IMR-90 (cell line): ENCODE measurements at regions not wholly inside any gene's neighbourhood (a gene's known extent, or its start where the extent isn't known, plus 50 kb on each side); places are given as distances from the start of the nearest gene placed in this dataset.

Experiments
- ATAC-seq: fragments of 200-7000 bp; cut with Tn5 transposase; 2 replicates; pipeline ENCODE4 v1.9.1; 2020; ENCODE audit warnings: low read depth, mild to moderate bottlenecking, moderate library complexity
- BruUV-seq: library from RNA; stranded (reverse); fragments of 400-500 nt; replicated peaks from 2 replicates; lab custom pipeline; 2021; lab: Mats Ljungman, UMichigan
- CTCF ChIA-PET: fragments of 300-600 bp; formaldehyde crosslinking; extraction: SDS; loops from one replicate; lab custom pipeline; 2021; ENCODE audit warnings: antibody characterized with exemption; lab: Yijun Ruan, JAX
- POLR2A ChIA-PET: fragments of 300-600 bp; sonication (Branson Sonifier 250); formaldehyde crosslinking; loops from one replicate; lab custom pipeline; 2022; ENCODE audit warnings: antibody characterized with exemption; ENCODE audit not compliant: unreplicated experiment; lab: Charles Lee
- DNase-seq: peaks from one replicate; pipeline ENCODE4 v3.0.0; 2013
- H2AFZ ChIP-seq: replicated peaks from 2 replicates; pipeline ENCODE3; 2013; ENCODE audit warnings: low read length, mild to moderate bottlenecking; ENCODE audit not compliant: poor library complexity
- H2AK5ac ChIP-seq: 2 replicates; pipeline ENCODE4 v1.6.1; 2013; ENCODE audit warnings: low read depth, low read length, inconsistent platforms
- H2AK9ac ChIP-seq: replicated peaks from 2 replicates; pipeline ENCODE3; 2013; ENCODE audit warnings: mild to moderate bottlenecking, low read depth, low read length, moderate library complexity; ENCODE audit not compliant: poor library complexity
- H2BK120ac ChIP-seq: 2 replicates; pipeline ENCODE4 v1.6.1; 2013; ENCODE audit warnings: low read depth, low read length, inconsistent platforms
- H2BK15ac ChIP-seq: 3 replicates; pipeline ENCODE4 v1.6.1; 2013; ENCODE audit warnings: low read depth, low read length, inconsistent platforms
- H2BK20ac ChIP-seq: 2 replicates; pipeline ENCODE4 v1.6.1; 2013; ENCODE audit warnings: low read depth, mild to moderate bottlenecking, inconsistent platforms, low read length, moderate library complexity
- H2BK5ac ChIP-seq: 2 replicates; pipeline ENCODE4 v1.6.1; 2013; ENCODE audit warnings: mild to moderate bottlenecking, low read depth, low read length, inconsistent platforms; ENCODE audit not compliant: poor library complexity, severe bottlenecking
- H3K14ac ChIP-seq: replicated peaks from 2 replicates; pipeline ENCODE4 v1.6.1; 2013; ENCODE audit warnings: low read depth, low read length, inconsistent platforms
- H3K18ac ChIP-seq: 2 replicates; pipeline ENCODE4 v1.6.1; 2013; ENCODE audit warnings: low read depth, low read length, control low read depth
- H3K23ac ChIP-seq: 2 replicates; pipeline ENCODE4 v1.6.1; 2013; ENCODE audit warnings: low read depth, low read length, inconsistent platforms
- H3K27ac ChIP-seq: 2 replicates; pipeline ENCODE4 v1.5.1; 2013; ENCODE audit warnings: mild to moderate bottlenecking, control low read depth, low read length; ENCODE audit not compliant: insufficient read depth
- H3K27me3 ChIP-seq: 2 replicates; pipeline ENCODE4 v1.6.1; 2013; ENCODE audit warnings: low read length; ENCODE audit not compliant: control insufficient read depth, insufficient read depth
- H3K36me3 ChIP-seq: 2 replicates; pipeline ENCODE4 v1.6.1; 2013; ENCODE audit warnings: low read length, mixed read lengths; ENCODE audit not compliant: control insufficient read depth, insufficient read depth
- H3K4ac ChIP-seq: 2 replicates; pipeline ENCODE4 v1.6.1; 2013; ENCODE audit warnings: low read depth, low read length, inconsistent platforms
- H3K4me1 ChIP-seq: 2 replicates; pipeline ENCODE4 v1.6.1; 2013; ENCODE audit warnings: low read length, mixed read lengths; ENCODE audit not compliant: control insufficient read depth, insufficient read depth
- H3K4me2 ChIP-seq: 2 replicates; pipeline ENCODE4 v1.6.1; 2013; ENCODE audit warnings: low read depth, mild to moderate bottlenecking, control low read depth, low read length, moderate library complexity
- H3K4me3 ChIP-seq: 2 replicates; pipeline ENCODE4 v1.5.1; 2013; ENCODE audit warnings: low read depth, mild to moderate bottlenecking, control low read depth, low read length, moderate library complexity; ENCODE audit not compliant: insufficient read depth
- H3K56ac ChIP-seq: 2 replicates; pipeline ENCODE4 v1.6.1; 2013; ENCODE audit warnings: low read length, inconsistent platforms; ENCODE audit not compliant: insufficient read depth; ENCODE audit errors: extremely low read depth
- H3K79me1 ChIP-seq, 2 experiments: 2 replicates each; pipeline ENCODE4 v1.6.1; 2013; ENCODE audit warnings: low read length in 2 of 2, inconsistent platforms in 1 of 2, low read depth in 1 of 2
- H3K9ac ChIP-seq: 2 replicates; pipeline ENCODE4 v1.6.1; 2013; ENCODE audit warnings: low read depth, low read length, control low read depth
- H3K9me1 ChIP-seq: 2 replicates; pipeline ENCODE4 v1.6.1; 2013; ENCODE audit warnings: low read length, inconsistent platforms; ENCODE audit not compliant: insufficient read depth
- H3K9me3 ChIP-seq: 2 replicates; pipeline ENCODE4 v1.6.1; 2013; ENCODE audit warnings: low read length; ENCODE audit not compliant: control insufficient read depth, insufficient read depth
- H4K20me1 ChIP-seq: 2 replicates; pipeline ENCODE4 v1.6.1; 2013; ENCODE audit warnings: low read length, inconsistent platforms; ENCODE audit not compliant: insufficient read depth
- H4K5ac ChIP-seq: 2 replicates; pipeline ENCODE4 v1.6.1; 2013; ENCODE audit warnings: mild to moderate bottlenecking, low read depth, low read length, control low read depth
- H4K8ac ChIP-seq, 2 experiments: 2 replicates each; pipeline ENCODE4 v1.6.1; 2013; ENCODE audit warnings: low read depth in 2 of 2, low read length in 2 of 2, control low read depth in 1 of 2, inconsistent platforms in 1 of 2
- H4K91ac ChIP-seq: 2 replicates; pipeline ENCODE4 v1.6.1; 2013; ENCODE audit warnings: low read depth, low read length, inconsistent platforms; ENCODE audit not compliant: insufficient read depth
- BHLHE40 ChIP-seq: fragments of 150-350 bp; IDR thresholded peaks from 2 replicates; pipeline ENCODE4 v1.6.1; 2016; ENCODE audit warnings: mild to moderate bottlenecking, low read depth, low read length
- CEBPB ChIP-seq: IDR thresholded peaks from 2 replicates; pipeline ENCODE4 v1.6.1; 2012; ENCODE audit warnings: low read depth, low read length, improper control_type of control experiment
- CHD1 ChIP-seq: IDR thresholded peaks from 2 replicates; pipeline ENCODE4 v1.6.1; 2012; ENCODE audit warnings: low read depth, low read length, improper control_type of control experiment
- ELK1 ChIP-seq: fragments of 150-350 bp; IDR thresholded peaks from 2 replicates; pipeline ENCODE4 v1.6.1; 2016; ENCODE audit warnings: low read depth, mild to moderate bottlenecking, low read length, moderate library complexity, borderline replicate concordance
- FOS ChIP-seq: fragments of 150-350 bp; IDR thresholded peaks from 2 replicates; pipeline ENCODE4 v1.6.1; 2016; ENCODE audit warnings: low read depth, low read length
- MAFK ChIP-seq: IDR thresholded peaks from 2 replicates; pipeline ENCODE4 v1.6.1; 2012; ENCODE audit warnings: low read depth, low read length, improper control_type of control experiment
- MAZ ChIP-seq: IDR thresholded peaks from 2 replicates; pipeline ENCODE4 v1.6.1; 2012; ENCODE audit warnings: low read depth, mild to moderate bottlenecking, low read length, improper control_type of control experiment, moderate library complexity, borderline replicate concordance
- MXI1 ChIP-seq: IDR thresholded peaks from 2 replicates; pipeline ENCODE4 v1.6.1; 2012; ENCODE audit warnings: low read depth, mild to moderate bottlenecking, low read length, moderate library complexity, borderline replicate concordance
- NFE2L2 ChIP-seq: fragments of 150-350 bp; IDR thresholded peaks from 2 replicates; pipeline ENCODE4 v1.6.1; 2016; ENCODE audit warnings: low read depth, mild to moderate bottlenecking, low read length
- POLR2A ChIP-seq: IDR thresholded peaks from 2 replicates; pipeline ENCODE4 v1.6.1; 2012; ENCODE audit warnings: mild to moderate bottlenecking, low read depth, low read length
- RAD21 ChIP-seq: IDR thresholded peaks from 2 replicates; pipeline ENCODE4 v1.6.1; 2012; ENCODE audit warnings: low read length, improper control_type of control experiment
- RCOR1 ChIP-seq: IDR thresholded peaks from 2 replicates; pipeline ENCODE4 v1.6.1; 2012; ENCODE audit warnings: mild to moderate bottlenecking, low read length, improper control_type of control experiment; ENCODE audit not compliant: insufficient replicate concordance
- RFX5 ChIP-seq: IDR thresholded peaks from 2 replicates; pipeline ENCODE4 v1.8.0; 2012; ENCODE audit warnings: low read depth, mild to moderate bottlenecking, low read length, moderate library complexity
- SMC3 ChIP-seq: fragments of 150-350 bp; IDR thresholded peaks from 2 replicates; pipeline ENCODE4 v1.6.1; 2016; ENCODE audit warnings: low read depth, mild to moderate bottlenecking, antibody characterized with exemption, low read length, moderate library complexity
- WGBS, 2 experiments: methylation state at CpG; one replicate each; pipeline versions ENCODE4 v1.1.5 to v1.1.7; 2013; ENCODE audit warnings: missing lambda C conversion rate in 2 of 2; ENCODE audit not compliant: insufficient read length in 1 of 2; ENCODE audit errors: extremely low coverage in 2 of 2; 5-methylcytosine and 5-hydroxymethylcytosine counted together
- dilution Hi-C: fragments of 300-500 bp; cut with HindIII; formaldehyde crosslinking; loops from one replicate; pipeline ENCODE4 v1.14.3; 2018; ENCODE audit warnings: low sequenced_read_pairs; ENCODE audit not compliant: unreplicated experiment
- in situ Hi-C: fragments of 300-500 bp; cut with MboI; formaldehyde crosslinking; loops from 3 replicates; pipeline ENCODE4 v1.14.3; 2019; ENCODE audit warnings: low sequenced_read_pairs, inconsistent platforms, mixed read lengths
- intact Hi-C: fragments of 100-400 bp; cut with micrococcal nuclease; formaldehyde crosslinking; loops from 2 replicates; pipeline ENCODE4 v1.10.0; 2022
- TF ChIP-seq, protein P1 (sequence below): fragments of 150-350 bp; IDR thresholded peaks from 2 replicates; pipeline ENCODE4 v1.6.1; 2017; ENCODE audit warnings: mild to moderate bottlenecking, antibody characterized with exemption, low read length, low read depth
- TF ChIP-seq, protein P2 (sequence below): conservative IDR thresholded peaks from 2 replicates; pipeline ENCODE4 v1.5.1; 2012; ENCODE audit warnings: mild to moderate bottlenecking, low read depth, low read length, improper control_type of control experiment

GRCh38 chr5:10885026-10885425, 124.0 kb upstream of the DAP start:
- no peak overlapping the region for H2BK5ac ChIP-seq
- no peak overlapping the region for H3K4me2 ChIP-seq
- peak; percentile 21; the same call in 1 of the 2 replicates for ATAC-seq
- H3K56ac ChIP-seq, result no peak overlapping the region
- H3K4me3 ChIP-seq, result no peak overlapping the region
- no peak overlapping the region for H3K9ac ChIP-seq
- ChIA-PET CTCF (no interaction called here), POLR2A (no interaction called here)
- no peaks in the 10 kb centered on the region for H3K36me3 ChIP-seq
- no peak overlapping the region for H2BK20ac ChIP-seq
- DNase-seq, result peak; percentile 78
- H3K9me3 ChIP-seq, result 0 out of 2 replicates have a peak, but pooled peaks cover 3% of the 10 kb centered on the region
- no peak overlapping the region for H4K8ac ChIP-seq
- no peak overlapping the region for H2BK15ac ChIP-seq
- in situ Hi-C loops (no loop called here), intact Hi-C loops (no loop called here), dilution Hi-C loops (no loop called here)
- H3K4me1 ChIP-seq, result no peaks in the 10 kb centered on the region
- no peak for TF ChIP-seq BHLHE40
- no peak for TF ChIP-seq CEBPB
- TF ChIP-seq POLR2A, result no peak
- no peak for TF ChIP-seq CHD1
- no peak for TF ChIP-seq RCOR1
- TF ChIP-seq, protein P1, sequence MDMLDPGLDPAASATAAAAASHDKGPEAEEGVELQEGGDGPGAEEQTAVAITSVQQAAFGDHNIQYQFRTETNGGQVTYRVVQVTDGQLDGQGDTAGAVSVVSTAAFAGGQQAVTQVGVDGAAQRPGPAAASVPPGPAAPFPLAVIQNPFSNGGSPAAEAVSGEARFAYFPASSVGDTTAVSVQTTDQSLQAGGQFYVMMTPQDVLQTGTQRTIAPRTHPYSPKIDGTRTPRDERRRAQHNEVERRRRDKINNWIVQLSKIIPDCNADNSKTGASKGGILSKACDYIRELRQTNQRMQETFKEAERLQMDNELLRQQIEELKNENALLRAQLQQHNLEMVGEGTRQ, result no peak
- TF ChIP-seq ELK1, result no peak
- TF ChIP-seq SMC3, result no peak
- TF ChIP-seq, protein P2, sequence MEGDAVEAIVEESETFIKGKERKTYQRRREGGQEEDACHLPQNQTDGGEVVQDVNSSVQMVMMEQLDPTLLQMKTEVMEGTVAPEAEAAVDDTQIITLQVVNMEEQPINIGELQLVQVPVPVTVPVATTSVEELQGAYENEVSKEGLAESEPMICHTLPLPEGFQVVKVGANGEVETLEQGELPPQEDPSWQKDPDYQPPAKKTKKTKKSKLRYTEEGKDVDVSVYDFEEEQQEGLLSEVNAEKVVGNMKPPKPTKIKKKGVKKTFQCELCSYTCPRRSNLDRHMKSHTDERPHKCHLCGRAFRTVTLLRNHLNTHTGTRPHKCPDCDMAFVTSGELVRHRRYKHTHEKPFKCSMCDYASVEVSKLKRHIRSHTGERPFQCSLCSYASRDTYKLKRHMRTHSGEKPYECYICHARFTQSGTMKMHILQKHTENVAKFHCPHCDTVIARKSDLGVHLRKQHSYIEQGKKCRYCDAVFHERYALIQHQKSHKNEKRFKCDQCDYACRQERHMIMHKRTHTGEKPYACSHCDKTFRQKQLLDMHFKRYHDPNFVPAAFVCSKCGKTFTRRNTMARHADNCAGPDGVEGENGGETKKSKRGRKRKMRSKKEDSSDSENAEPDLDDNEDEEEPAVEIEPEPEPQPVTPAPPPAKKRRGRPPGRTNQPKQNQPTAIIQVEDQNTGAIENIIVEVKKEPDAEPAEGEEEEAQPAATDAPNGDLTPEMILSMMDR, result no peak
- TF ChIP-seq RAD21, result no peak
- no peak for TF ChIP-seq FOS
- TF ChIP-seq MXI1, result no peak
- no peak for TF ChIP-seq NFE2L2
- TF ChIP-seq MAFK, result no peak
- no peak for TF ChIP-seq RFX5
- TF ChIP-seq MAZ, result no peak
- no peak overlapping the region for H3K27ac ChIP-seq
- no peak overlapping the region for H2AK5ac ChIP-seq
- no peak overlapping the region for H3K18ac ChIP-seq
- H2AK9ac ChIP-seq, result no peak overlapping the region
- no peak overlapping the region for H3K23ac ChIP-seq
- H3K9me1 ChIP-seq, result no peaks in the 10 kb centered on the region
- no peaks in the 10 kb centered on the region for H3K27me3 ChIP-seq
- no peak overlapping the region for H3K4ac ChIP-seq
- WGBS, 2 experiments, result 14% methylated on average over 1 of the region's 6 CpGs; no CpG with 5 or more reads in 1 of the 2 experiments
- no peak overlapping the region for H4K91ac ChIP-seq
- BruUV-seq, result no TSS peak
- no peak overlapping the region for H4K5ac ChIP-seq
- H2AFZ ChIP-seq, result no peak overlapping the region
- H3K14ac ChIP-seq, result no peak overlapping the region
- no peaks in the 10 kb centered on the region for H3K79me1 ChIP-seq
- H2BK120ac ChIP-seq, result no peak overlapping the region
- H4K20me1 ChIP-seq, result no peaks in the 10 kb centered on the region
